ENCODE measurements at regions not wholly inside any gene's neighbourhood (a gene's known extent, or its start where the extent isn't known, plus 50 kb on each side); places are given as distances from the start of the nearest gene placed in this dataset.

GRCh38 chr20:47981222-47981621 lies 195.9 kb upstream of the SULF2 start:
- TF ChIP-seq, protein P1, sequence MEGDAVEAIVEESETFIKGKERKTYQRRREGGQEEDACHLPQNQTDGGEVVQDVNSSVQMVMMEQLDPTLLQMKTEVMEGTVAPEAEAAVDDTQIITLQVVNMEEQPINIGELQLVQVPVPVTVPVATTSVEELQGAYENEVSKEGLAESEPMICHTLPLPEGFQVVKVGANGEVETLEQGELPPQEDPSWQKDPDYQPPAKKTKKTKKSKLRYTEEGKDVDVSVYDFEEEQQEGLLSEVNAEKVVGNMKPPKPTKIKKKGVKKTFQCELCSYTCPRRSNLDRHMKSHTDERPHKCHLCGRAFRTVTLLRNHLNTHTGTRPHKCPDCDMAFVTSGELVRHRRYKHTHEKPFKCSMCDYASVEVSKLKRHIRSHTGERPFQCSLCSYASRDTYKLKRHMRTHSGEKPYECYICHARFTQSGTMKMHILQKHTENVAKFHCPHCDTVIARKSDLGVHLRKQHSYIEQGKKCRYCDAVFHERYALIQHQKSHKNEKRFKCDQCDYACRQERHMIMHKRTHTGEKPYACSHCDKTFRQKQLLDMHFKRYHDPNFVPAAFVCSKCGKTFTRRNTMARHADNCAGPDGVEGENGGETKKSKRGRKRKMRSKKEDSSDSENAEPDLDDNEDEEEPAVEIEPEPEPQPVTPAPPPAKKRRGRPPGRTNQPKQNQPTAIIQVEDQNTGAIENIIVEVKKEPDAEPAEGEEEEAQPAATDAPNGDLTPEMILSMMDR (IDR thresholded peaks at IDR 0.05) = no peak
- TF ChIP-seq POLR2A (IDR thresholded peaks at IDR 0.05) = no peak

Measured in body of pancreas (tissue), 4 donors.